Testis (tissue), 2 donors: ENCODE measurements at regions not wholly inside any gene's neighbourhood (a gene's known extent, or its start where the extent isn't known, plus 50 kb on each side); places are given as distances from the start of the nearest gene placed in this dataset.

Experiments used
- DNase-seq: peaks from one replicate; pipeline ENCODE4 v3.0.0-alpha.2; 2019
- H3K27ac ChIP-seq, 2 donors: fragments of 200-600 bp; sonication (generic); one replicate each; pipeline ENCODE4 v1.5.1; 2019
- H3K27me3 ChIP-seq: fragments of 200-600 bp; sonication (generic); one replicate; pipeline ENCODE4 v1.5.1; 2019
- H3K36me3 ChIP-seq: fragments of 200-600 bp; sonication (generic); one replicate; pipeline ENCODE4 v1.5.1; 2017; ENCODE audit warnings: low read depth; ENCODE audit errors: missing control alignments
- H3K4me1 ChIP-seq: fragments of 200-600 bp; sonication (generic); one replicate; pipeline ENCODE4 v1.5.1; 2019
- H3K4me3 ChIP-seq, 2 donors: fragments of 200-600 bp; sonication (generic); one replicate each; pipeline ENCODE4 v1.5.1; 2017 to 2019
- H3K9me3 ChIP-seq: fragments of 200-600 bp; sonication (generic); one replicate; pipeline ENCODE4 v1.5.1; 2017
- CTCF ChIP-seq, 3 experiments: fragments of 450-650 bp in 2 of 3; fragments of 200-600 bp in 1 of 3; sonication (generic) in 1 of 3; IDR thresholded peaks; one replicate each; pipeline ENCODE4 v1.5.1; 2016 to 2019; ENCODE audit warnings: antibody characterized with exemption in 3 of 3, mild to moderate bottlenecking in 2 of 3, moderate library complexity in 1 of 3
- POLR2A ChIP-seq: fragments of 450-650 bp; IDR thresholded peaks from one replicate; pipeline ENCODE4 v1.6.1; 2017; ENCODE audit warnings: antibody characterized with exemption, mild to moderate bottlenecking, moderate library complexity
- WGBS, 2 donors: methylation state at CpG; one replicate each; pipeline ENCODE4 v1.1.5; 2018; 5-methylcytosine and 5-hydroxymethylcytosine counted together
- intact Hi-C: fragments of 100-400 bp; cut with DNase I; formaldehyde crosslinking; loops from one replicate; pipeline ENCODE4 v1.15.1; 2023; ENCODE audit warnings: low total_unique reads

DNA sequence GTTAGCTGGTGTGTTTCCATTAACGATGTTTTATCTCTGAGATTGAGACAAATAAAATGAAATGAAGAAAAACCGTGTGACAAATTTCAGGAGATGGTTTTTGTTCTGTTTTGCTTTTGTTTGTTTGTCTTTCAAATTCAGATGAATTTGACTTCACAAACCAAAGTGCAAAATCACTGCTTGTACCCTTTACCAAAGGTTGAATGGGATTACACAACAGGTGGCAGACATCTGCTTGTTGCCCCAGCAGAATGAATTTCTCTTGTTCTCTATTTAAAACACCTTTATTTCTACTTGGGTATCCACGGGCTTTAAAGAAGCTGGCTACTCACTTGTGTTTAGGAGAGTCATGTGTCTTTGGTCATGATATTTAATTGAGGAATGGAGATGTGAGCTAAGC is 239.7 kb upstream of the CLNK start:
- Histone ChIP-seq H3K27ac (no peak overlapping the region), H3K4me1 (no peaks in the 10 kb centered on the region), H3K36me3 (no peaks in the 10 kb centered on the region), H3K4me3 (no peak overlapping the region), H3K9me3 (no peaks in the 10 kb centered on the region), H3K27me3 (no peaks in the 10 kb centered on the region)
- DNase-seq, result no peak
- TF ChIP-seq POLR2A (no peak), CTCF (IDR thresholded peaks at IDR 0.05) (no peak)
- intact Hi-C loops, result no loop called here
- WGBS, 2 donors, result 81 to 88% methylated on average over 3 of the region's 3 CpGs

- Histone ChIP-seq H3K27me3 (no peaks in the 10 kb centered on the region), H3K4me3 (no peak overlapping the region), H3K9me3 (no peaks in the 10 kb centered on the region), H3K4me1 (no peaks in the 10 kb centered on the region), H3K36me3 (no peaks in the 10 kb centered on the region), H3K27ac (no peak overlapping the region)
- 34 to 46% methylated on average over 7 of the region's 7 CpGs for WGBS, 2 donors
- DNase-seq, result no peak
- TF ChIP-seq CTCF (IDR thresholded peaks at IDR 0.05) (no peak), POLR2A (no peak)
- intact Hi-C loops, result no loop called here
Measured at GRCh38 chr4:10917566-10917965, 233.0 kb upstream of the CLNK start.

DNA sequence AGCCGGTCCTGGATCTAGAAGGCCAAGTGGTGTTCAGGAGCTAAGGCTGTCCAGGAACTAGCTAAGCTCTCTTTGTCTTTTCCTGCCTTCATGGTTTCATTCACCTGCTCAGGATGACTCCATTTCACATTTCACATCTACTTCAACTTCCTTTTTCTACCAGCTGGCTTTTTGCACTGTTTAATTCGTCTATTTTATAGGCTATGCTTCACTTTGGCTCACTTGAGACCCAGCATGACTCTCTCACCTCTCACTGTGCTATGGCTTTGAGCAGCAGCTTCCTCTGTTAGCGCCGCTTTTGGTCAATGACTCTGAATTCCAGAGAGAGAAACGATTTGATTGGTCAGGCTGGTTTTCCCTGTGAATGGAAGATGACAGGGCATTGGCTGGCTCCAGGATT is 213.5 kb upstream of the CLNK start:
- intact Hi-C loops, result no loop called here
- H3K4me1 ChIP-seq, result no peaks in the 10 kb centered on the region
- 61 to 79% methylated on average over 5 of the region's 5 CpGs for WGBS, 2 donors

GRCh38 chr4:10897076-10897475 is 212.5 kb upstream of the CLNK start:
- no peaks in the 10 kb centered on the region for H3K4me1 ChIP-seq
- no peaks in the 10 kb centered on the region for H3K9me3 ChIP-seq
- WGBS, 2 donors, result 12 to 26% methylated on average over 5 of the region's 5 CpGs
- no peak overlapping the region for H3K4me3 ChIP-seq
- intact Hi-C loops, result no loop called here
- no peak overlapping the region for H3K27ac ChIP-seq
- no peak for DNase-seq
- H3K27me3 ChIP-seq, result no peaks in the 10 kb centered on the region
- no peak for TF ChIP-seq CTCF (IDR thresholded peaks at IDR 0.05)
- H3K36me3 ChIP-seq, result no peaks in the 10 kb centered on the region

More for the DNA sequence above, 213.5 kb upstream of the CLNK start:
- Histone ChIP-seq H3K9me3 (no peaks in the 10 kb centered on the region), H3K27me3 (no peaks in the 10 kb centered on the region), H3K36me3 (no peaks in the 10 kb centered on the region), H3K4me3 (peak overlapping the region in 1 of 2 donors; percentile 24), H3K27ac (no peak overlapping the region)
- TF ChIP-seq CTCF (IDR thresholded peaks at IDR 0.05) (no peak), POLR2A (no peak)
- peak; percentile 65 for DNase-seq

DNA sequence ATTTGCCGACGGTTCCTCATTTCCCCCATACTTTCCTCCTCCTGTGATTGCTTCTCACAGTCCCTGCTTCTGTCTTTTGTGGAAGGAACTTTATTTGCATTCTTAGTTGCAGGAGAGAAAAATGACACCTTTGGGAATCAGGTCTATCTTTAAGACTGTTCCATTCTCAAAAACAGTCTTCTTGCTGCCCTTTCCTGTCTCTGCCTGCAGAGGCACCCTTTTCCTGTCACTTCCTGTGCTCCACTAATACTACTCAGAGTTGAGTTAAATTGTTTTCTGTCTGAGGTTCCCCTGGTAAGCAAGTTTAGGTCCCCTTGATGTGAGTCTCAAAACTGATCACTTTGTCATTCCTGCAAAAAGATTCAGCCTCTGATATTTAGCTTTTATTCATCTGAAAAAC is 208.8 kb upstream of the CLNK start:
- Histone ChIP-seq H3K4me3 (no peak overlapping the region), H3K36me3 (no peaks in the 10 kb centered on the region), H3K27me3 (no peaks in the 10 kb centered on the region), H3K4me1 (no peaks in the 10 kb centered on the region), H3K27ac (no peak overlapping the region), H3K9me3 (no peaks in the 10 kb centered on the region)
- TF ChIP-seq CTCF (IDR thresholded peaks at IDR 0.05), result peak in 2 of 3 experiments; percentile 35 to 38
- TF ChIP-seq POLR2A, result no peak
- WGBS, 2 donors, result 81 to 97% methylated on average over 2 of the region's 2 CpGs
- intact Hi-C loops, result no loop called here
- DNase-seq, result peak; percentile 17
